Keratinocyte (primary cell): ENCODE measurements at regions not wholly inside any gene's neighbourhood (a gene's known extent, or its start where the extent isn't known, plus 50 kb on each side); places are given as distances from the start of the nearest gene placed in this dataset.

Experiments used
- CTCF ChIP-seq, 3 experiments: IDR thresholded peaks in 1 of 3; conservative IDR thresholded peaks in 1 of 3; optimal IDR thresholded peaks in 1 of 3; 2 replicates in 2 of 3; 3 replicates in 1 of 3; pipeline versions ENCODE3 to v1.5.1; 2011; ENCODE audit warnings: low read length in 3 of 3, mild to moderate bottlenecking in 3 of 3, moderate library complexity in 2 of 3, control low read depth in 1 of 3, inconsistent platforms in 1 of 3; ENCODE audit not compliant: insufficient read depth in 2 of 3; ENCODE audit errors: extremely low read depth in 1 of 3
- EZH2 ChIP-seq: IDR thresholded peaks from one replicate; pipeline ENCODE4 v1.6.1; 2012; ENCODE audit warnings: inconsistent platforms, mild to moderate bottlenecking, low read length, moderate library complexity

DNA sequence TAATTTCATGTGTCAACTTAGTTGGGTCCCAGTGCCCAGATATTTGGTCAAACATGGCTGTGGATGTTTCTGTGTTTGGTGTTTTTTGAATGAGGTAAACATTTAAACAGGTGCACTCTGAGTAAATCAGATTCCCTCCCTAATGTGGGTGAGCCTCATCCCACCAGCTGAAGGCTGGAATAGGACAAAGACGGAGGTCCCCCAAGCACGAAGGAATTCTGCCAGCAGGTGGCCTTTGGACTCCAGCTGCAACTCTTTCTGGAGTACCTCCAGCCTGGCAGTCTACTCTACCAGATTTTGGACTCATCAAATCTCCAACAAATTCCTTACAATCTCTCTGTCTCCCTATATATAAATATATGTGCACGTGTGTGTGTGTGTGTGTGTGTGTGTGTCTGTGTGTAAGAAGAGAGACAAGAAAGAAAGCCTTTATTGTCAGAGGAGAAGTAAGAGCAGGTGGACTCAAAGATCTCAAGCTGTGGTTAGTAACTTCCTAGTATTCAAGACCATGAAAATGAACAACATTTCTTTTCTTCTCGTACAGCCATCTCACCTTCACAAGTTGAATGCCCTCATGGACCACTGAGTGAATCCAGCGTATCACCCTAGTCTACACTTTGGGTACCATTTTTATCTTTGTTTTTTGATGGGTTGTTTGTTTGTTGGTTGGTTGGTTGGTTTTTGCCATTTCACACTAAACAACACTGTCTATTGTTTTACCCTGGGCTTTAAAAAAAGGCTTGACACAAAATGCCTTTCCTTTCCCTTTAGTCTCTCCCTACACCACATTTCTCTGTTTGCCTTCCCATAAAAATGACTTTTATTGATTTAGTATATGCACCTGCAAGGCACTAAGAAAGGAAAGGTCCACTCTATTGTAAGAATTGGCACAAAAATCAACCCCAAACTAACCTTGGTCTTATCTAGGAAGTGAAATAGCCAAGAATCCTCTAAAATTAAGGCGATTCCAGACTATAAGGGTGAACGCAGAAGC, 118.7 kb downstream of the TENT4A start:
- TF ChIP-seq CTCF (optimal IDR thresholded peaks at IDR 0.05 in 1 of 3, IDR thresholded peaks at IDR 0.05 in 1 of 3, conservative IDR thresholded peaks at IDR 0.05 in 1 of 3; ENCODE audit: extremely low read depth in 1 of 3, insufficient read depth in 2 of 3, low read length in 3 of 3) (no peak), EZH2 (no peak)
